Stimulated activated CD4-positive, alpha-beta T cell treated with anti-CD3 and anti-CD28 coated beads, Interleukin-12 subunit alpha, Interleukin-12 subunit beta, amount 100 ng/mL, for 48 hours (primary cell): ENCODE measurements at regions not wholly inside any gene's neighbourhood (a gene's known extent, or its start where the extent isn't known, plus 50 kb on each side); places are given as distances from the start of the nearest gene placed in this dataset.

Source experiments
- DNase-seq, 3 donors: peaks; one replicate each; pipeline ENCODE4 v3.0.0-alpha.2; 2020; ENCODE audit warnings: low read depth in 2 of 3, low spot score in 1 of 3

GRCh38 chr18:54716586-54716985, 111.7 kb upstream of the RAB27B start:
- no peak for DNase-seq

DNA sequence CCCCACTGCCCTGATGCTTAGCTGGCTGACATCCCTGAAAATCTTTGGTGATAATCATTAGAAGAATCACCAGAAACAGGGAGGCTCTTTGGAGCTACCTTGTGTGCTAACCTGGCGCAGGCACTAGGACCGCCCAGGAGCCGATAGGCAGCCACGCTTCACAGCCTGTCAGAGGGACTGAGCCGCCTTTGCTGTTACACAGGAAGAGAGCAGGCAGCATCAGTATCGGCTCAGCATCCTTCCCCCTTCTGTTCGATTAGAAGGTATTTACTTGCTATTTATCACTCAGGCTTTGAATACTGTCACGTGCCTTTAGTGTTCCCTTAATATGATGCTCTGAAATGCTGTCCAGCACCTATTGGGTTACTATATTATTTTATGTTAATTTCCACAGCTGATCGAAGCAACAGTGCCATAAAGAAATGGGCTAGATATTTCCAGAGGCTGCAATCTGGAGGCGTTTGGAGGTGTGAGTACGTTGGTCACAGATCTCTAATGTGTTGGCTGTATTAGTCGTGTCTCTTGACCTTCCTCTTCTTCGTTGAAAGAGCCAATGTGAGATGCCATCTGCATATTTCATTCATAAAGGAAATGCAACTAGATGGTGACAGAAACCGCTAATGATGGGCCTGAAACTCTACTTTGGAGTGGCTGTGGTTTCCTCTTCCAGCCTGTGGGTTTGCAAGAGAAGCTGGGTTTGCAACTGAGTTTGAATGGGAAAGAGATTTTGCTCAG, 110.4 kb upstream of the RAB27B start:
- DNase-seq = no peak

DNA sequence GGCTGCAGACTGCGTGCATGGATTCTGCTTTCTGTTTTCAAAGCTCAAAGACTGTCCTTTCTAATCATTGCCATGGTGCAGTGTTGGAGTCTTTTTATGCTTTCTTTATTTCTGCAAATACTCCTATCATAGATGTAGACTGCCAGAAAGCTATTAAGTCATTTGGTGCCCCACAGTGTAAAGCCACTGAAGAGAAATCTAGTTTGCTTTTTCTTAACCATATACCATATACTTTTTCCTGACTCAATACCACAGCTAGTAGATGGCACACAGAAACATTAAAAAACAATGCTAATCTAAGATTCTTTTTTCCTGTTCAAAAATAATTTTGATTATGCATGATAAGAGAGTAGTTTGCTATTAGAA, 109.9 kb upstream of the RAB27B start:
- no peak for DNase-seq

GRCh38 chr18:54720620-54721019, 107.7 kb upstream of the RAB27B start:
- DNase-seq = no peak

- no peak for DNase-seq
Observed at GRCh38 chr18:54726143-54726542, 102.1 kb upstream of the RAB27B start.

- no peak for DNase-seq
Observed at GRCh38 chr18:54734059-54734458, 94.2 kb upstream of the RAB27B start.

GRCh38 chr18:54736981-54737380, 91.3 kb upstream of the RAB27B start:
- DNase-seq = no peak

- no peak for DNase-seq
Observed at GRCh38 chr18:54737986-54738385, 90.3 kb upstream of the RAB27B start.

DNA sequence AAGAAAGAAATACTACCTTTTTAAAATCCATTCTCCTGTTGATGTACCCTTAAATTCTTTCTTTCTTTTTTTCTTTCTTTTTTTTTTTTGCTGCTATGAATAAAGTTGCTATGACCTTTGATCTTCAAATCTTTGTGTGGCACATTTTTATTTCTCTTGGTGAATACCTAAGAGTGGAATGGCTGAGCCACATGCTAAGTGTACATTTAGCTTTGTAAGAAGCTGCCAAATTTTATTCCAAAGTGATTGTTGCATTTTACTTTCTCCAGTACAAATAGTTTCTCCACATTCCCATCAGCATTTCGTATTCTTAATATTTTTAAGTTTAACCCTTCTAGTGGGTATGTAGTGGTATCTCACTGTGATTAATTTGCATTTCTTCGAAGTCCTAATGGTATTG, 88.8 kb upstream of the RAB27B start:
- DNase-seq = no peak

DNA sequence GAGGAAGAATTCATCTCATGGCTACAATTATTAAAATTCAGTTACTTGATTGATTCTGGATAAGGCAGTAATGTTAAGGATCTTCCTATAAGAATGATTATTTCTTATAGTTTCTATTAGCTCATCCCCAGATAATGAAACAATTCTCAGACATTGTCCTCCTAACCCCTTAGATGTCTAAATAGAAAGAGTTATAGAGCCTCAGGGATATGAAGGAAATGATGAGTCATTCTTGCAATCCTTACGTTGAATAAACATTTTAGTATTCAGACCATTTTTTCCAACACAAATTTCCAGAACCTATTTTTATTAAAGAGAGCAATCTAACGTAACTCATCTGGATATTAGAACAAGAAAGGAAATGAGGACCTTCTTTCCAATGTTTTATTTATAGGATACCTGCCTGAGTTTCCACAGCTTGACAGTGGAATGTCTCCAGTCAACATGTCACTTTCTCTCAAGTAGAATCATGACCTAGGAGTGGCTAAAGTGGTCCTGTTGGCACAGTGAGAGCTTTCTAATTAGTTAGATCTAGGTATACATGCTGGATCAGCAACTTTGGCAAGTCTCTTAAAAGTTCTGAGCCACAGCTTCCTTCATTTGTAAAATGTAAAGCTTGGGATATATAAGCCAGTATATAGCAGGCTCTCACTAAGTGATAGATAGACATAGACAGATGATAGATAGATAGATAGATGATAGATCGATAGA, 88.0 kb upstream of the RAB27B start:
- DNase-seq = no peak

- DNase-seq = no peak
Observed at GRCh38 chr18:54742120-54742519, 86.2 kb upstream of the RAB27B start.

- no peak for DNase-seq
Observed at GRCh38 chr18:54742659-54743604, 85.3 kb upstream of the RAB27B start.

DNA sequence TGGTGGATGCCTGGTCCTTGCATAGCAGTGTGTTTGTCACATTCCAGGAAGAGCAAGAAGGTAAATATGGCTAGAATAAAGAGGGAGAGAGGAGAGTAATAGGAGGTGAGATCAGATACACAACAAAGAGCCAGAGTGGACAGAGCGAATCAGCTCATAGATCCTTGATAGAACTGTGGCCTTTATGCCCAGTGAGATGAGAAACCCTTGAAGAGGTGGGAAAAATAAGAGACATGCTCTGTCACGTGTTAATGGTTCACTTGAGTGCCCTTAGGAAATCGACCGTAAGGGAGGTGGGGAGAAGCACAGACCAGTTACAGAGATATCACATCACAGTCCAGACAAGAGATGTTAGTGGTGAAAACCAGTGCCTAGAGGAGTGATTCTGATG, 84.7 kb upstream of the RAB27B start:
- no peak for DNase-seq

GRCh38 chr18:54749291-54749690, 79.0 kb upstream of the RAB27B start:
- no peak for DNase-seq

GRCh38 chr18:54750350-54750749, 77.9 kb upstream of the RAB27B start:
- no peak for DNase-seq

DNA sequence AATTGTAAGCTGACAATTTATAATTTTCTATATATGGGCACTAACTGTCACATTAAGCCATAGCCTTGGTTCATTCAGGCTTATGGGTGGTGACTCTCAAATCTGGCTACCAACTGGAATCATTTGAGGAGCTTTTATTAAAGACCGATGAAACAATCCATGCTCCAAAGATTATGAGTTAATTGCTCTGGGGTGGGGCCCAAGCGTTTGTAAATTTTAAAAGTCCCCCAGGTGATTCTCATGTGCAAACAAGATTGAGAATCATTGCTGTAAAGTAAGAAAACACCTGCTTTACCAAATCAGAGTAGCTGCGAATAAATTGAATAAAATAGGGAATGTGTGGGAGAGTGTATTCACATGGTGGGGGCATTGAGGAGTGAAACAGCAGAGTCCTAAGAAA, 76.1 kb upstream of the RAB27B start:
- no peak for DNase-seq

- DNase-seq = no peak
Observed at GRCh38 chr18:54755456-54755855, 72.8 kb upstream of the RAB27B start.

DNA sequence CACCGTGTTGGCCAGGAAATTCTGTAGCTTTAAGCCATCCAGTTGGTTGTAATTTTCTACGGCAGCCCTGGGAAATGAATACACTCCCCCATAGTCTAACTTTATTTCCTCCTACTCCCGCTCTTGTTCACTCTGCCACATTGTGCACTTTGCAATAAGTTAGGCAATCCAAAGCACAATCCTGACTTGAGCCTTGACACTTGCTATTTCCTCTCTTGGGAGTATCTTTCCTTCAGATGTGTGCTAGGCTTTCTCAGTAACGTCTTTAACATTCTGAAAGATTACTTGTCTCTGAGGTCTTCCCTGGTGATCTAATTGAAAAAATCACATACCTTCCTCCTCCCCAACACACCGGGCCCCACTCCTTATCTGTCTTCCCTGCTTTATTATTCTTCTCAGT, 65.9 kb upstream of the RAB27B start:
- no peak for DNase-seq

- no peak for DNase-seq
Observed at GRCh38 chr18:54764786-54765185, 63.5 kb upstream of the RAB27B start.

GRCh38 chr18:54765636-54766375, 62.5 kb upstream of the RAB27B start:
- DNase-seq = no peak

DNA sequence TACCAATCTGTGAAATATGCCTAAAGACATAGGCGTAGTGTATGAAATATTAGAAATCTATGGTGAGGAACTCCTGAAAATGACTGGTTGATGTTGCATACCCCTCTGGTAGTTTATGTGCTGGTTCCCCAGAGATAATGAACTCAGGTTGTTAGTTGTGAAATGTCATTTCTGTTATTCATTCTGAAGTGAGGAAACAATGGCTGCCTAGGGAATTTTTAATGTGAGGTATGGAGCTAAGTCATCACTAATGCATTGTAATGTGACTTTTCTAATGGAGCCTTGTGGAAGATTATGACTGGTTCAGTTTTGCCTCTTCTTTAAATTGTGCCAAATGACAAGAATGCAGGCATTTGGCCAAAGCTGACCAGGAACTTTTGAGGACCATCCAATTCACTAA, 61.6 kb upstream of the RAB27B start:
- no peak for DNase-seq
